Lower leg skin (tissue), 4 donors: ENCODE measurements at regions not wholly inside any gene's neighbourhood (a gene's known extent, or its start where the extent isn't known, plus 50 kb on each side); places are given as distances from the start of the nearest gene placed in this dataset.

ENCODE experiments used
- DNase-seq, 2 donors: peaks; one replicate each; pipeline ENCODE4 v3.0.0-alpha.2; 2019; ENCODE audit warnings: low spot score in 2 of 2
- H3K4me3 ChIP-seq: fragments of 200-600 bp; sonication (generic); 2 replicates; pipeline ENCODE4 v1.5.1; 2017; ENCODE audit warnings: mild to moderate bottlenecking, low read depth; ENCODE audit not compliant: poor library complexity, severe bottlenecking
- POLR2A ChIP-seq, 2 donors: fragments of 450-650 bp; IDR thresholded peaks; one replicate each; pipeline ENCODE4 v1.6.1; 2016 to 2017; ENCODE audit warnings: antibody characterized with exemption in 2 of 2, mild to moderate bottlenecking in 1 of 2, moderate library complexity in 1 of 2
- WGBS, 2 donors: methylation state at CpG; one replicate each; pipeline ENCODE4 v1.1.5; 2018; 5-methylcytosine and 5-hydroxymethylcytosine counted together
- intact Hi-C: fragments of 100-400 bp; cut with DNase I; formaldehyde crosslinking; loops from one replicate; pipeline ENCODE4 v1.15.0; 2023; ENCODE audit warnings: low total_unique reads
- TF ChIP-seq, protein P1 (sequence below), 3 donors: fragments of 450-650 bp; IDR thresholded peaks; one replicate each; pipeline ENCODE4 v1.5.1; 2016; ENCODE audit warnings: antibody characterized with exemption in 3 of 3, mild to moderate bottlenecking in 3 of 3, moderate library complexity in 2 of 3

DNA sequence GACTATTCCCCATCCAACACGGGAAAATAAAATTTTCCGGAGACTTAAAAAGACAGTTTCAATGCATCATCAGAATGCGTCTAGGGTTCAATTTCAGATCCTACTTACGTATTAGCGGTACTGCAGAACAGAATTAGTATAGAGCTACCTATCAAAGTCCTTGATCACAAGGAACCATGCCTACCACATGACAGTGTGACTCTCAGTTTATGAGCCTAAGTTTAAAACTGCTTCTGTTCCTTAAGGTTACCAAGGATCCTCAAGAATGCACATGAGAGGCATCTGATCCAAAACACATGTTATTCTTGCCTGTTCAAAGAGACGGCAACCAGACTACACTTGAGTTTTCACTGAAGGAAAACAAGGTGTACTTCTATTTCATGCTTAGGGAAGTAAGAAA is 369.7 kb downstream of the EPHA4 start:
- no peak for DNase-seq
- WGBS, 2 donors = 90 to 94% methylated on average over 6 of the region's 6 CpGs
- no peak overlapping the region for H3K4me3 ChIP-seq
- intact Hi-C loops = no loop called here
- no peak for TF ChIP-seq POLR2A (IDR thresholded peaks at IDR 0.05)

DNA sequence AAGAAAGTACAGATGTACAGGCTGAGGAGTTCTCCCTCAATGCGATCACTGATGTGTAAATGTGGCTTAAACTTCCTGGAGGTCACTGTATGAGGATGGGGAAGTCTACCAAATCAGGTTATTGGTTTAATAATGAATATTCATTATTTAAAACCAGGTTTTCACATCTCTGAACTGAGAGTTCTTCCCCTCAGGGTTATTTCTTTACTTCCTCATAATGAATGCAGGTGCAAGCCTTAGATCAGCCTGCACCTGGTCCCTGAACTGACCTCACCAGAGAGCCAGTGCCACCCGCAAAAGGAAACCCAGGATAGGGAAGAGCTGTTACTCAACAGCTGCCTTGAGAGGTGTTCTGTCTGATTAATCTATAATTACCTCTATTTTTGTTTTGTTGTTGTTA is 369.0 kb downstream of the EPHA4 start:
- TF ChIP-seq, protein P1, sequence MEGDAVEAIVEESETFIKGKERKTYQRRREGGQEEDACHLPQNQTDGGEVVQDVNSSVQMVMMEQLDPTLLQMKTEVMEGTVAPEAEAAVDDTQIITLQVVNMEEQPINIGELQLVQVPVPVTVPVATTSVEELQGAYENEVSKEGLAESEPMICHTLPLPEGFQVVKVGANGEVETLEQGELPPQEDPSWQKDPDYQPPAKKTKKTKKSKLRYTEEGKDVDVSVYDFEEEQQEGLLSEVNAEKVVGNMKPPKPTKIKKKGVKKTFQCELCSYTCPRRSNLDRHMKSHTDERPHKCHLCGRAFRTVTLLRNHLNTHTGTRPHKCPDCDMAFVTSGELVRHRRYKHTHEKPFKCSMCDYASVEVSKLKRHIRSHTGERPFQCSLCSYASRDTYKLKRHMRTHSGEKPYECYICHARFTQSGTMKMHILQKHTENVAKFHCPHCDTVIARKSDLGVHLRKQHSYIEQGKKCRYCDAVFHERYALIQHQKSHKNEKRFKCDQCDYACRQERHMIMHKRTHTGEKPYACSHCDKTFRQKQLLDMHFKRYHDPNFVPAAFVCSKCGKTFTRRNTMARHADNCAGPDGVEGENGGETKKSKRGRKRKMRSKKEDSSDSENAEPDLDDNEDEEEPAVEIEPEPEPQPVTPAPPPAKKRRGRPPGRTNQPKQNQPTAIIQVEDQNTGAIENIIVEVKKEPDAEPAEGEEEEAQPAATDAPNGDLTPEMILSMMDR (IDR thresholded peaks at IDR 0.05) = no peak
- no peak for TF ChIP-seq POLR2A (IDR thresholded peaks at IDR 0.05)
- intact Hi-C loops = no loop called here
- WGBS, 2 donors = 72 to 83% methylated on average over 2 of the region's 2 CpGs
- no peak overlapping the region for H3K4me3 ChIP-seq
- DNase-seq = no peak

DNA sequence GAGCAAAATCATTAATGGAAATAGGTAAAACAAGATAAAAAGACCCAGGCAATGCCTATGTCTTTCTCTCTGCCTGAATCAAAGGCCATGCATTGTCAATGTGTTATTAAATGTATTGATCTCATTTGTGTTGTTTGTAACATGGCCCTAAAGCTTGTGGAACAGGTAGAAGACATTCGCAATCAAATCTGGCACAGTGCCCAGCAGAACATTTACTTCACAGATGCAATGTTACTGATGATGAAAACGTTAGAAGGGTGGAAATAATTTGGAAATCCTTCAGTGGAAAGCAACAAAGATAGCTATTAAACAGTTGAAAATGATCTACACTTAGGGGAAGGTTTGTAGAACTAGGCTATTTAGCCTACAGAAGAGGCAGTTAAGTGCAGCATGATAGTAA is 368.2 kb downstream of the EPHA4 start:
- TF ChIP-seq, protein P1 (IDR thresholded peaks at IDR 0.05) = no peak
- TF ChIP-seq POLR2A (IDR thresholded peaks at IDR 0.05) = no peak
- no peak overlapping the region for H3K4me3 ChIP-seq
- intact Hi-C loops = no loop called here
- no peak for DNase-seq
- 14 to 22% methylated on average over 2 of the region's 2 CpGs for WGBS, 2 donors

DNA sequence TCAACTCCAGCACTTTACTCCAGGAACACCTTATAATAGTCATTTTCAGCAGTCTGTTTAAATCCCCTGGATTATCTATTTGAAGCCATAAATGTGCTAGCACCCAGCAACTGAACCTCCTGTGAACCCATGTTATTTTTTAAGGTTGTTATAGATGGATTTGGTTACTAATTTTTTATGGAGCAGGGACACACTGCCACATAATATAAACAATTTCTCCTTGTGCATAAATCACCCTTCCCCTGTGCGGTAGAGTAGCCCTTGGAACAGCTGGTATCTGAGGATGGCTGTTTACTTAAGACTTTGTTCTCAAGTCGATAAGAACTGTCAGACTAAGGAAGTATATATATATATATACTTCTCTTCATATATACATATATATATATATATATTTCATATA is 367.4 kb downstream of the EPHA4 start:
- intact Hi-C loops = no loop called here
- no peak for TF ChIP-seq POLR2A (IDR thresholded peaks at IDR 0.05)
- TF ChIP-seq, protein P1 (IDR thresholded peaks at IDR 0.05) = no peak
- no peak for DNase-seq
- WGBS, 2 donors = 63 to 66% methylated on average over 2 of the region's 2 CpGs
- H3K4me3 ChIP-seq = no peak overlapping the region

DNA sequence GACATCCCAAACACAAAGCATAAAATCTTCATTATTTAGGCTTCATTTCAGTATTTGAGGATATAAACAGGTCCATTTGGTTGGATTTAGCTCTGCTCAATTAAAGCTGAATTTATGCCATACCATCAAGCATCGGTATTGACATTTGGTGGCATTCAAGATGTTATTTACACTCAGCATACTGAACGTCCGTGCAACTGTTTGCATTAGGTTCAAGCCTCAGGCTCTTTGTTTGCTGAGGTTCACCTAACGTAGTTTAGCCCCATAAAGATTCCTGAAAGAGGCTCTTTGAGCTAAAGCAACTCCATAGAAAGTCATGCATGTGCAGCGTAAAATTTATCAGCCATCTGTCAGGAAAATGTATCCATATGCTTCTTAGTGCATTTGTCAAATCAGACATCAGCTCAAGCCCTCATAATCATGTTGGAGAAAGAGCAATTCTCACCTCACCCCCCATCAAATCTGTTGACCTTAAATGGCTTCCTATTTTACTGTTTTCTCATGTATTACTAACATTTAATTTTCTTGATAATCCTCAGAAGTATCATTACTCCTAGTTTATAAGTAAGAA is 366.9 kb downstream of the EPHA4 start:
- no peak for DNase-seq
- intact Hi-C loops = no loop called here
- TF ChIP-seq POLR2A (IDR thresholded peaks at IDR 0.05) = no peak
- TF ChIP-seq, protein P1 (IDR thresholded peaks at IDR 0.05) = no peak
- 61 to 68% methylated on average over 5 of the region's 5 CpGs for WGBS, 2 donors
- H3K4me3 ChIP-seq = no peak overlapping the region

DNA sequence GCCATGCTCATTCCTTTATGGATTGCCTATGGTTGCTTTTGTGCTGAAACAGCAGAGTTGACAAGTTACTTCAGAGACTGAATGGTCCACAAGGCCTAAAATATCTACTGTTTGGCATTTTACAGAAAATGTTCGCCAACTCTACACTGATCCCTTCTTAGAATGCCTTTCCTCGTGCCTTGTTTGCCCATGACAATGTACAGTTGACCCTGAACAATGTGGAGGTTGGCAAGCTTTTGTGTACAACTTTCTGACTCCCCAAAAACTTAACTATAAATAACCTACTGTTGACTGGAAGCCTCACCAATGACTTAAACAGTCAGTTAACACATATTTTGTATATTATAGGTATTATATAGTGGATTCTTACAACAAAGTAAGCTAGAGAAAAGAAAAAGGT is 361.4 kb downstream of the EPHA4 start:
- no peak for DNase-seq
- intact Hi-C loops = no loop called here
- no peak overlapping the region for H3K4me3 ChIP-seq
- TF ChIP-seq, protein P1 (IDR thresholded peaks at IDR 0.05) = no peak
- TF ChIP-seq POLR2A (IDR thresholded peaks at IDR 0.05) = no peak
- WGBS, 2 donors = 92 to 98% methylated on average over 2 of the region's 2 CpGs
